Panc1 (cell line): ENCODE measurements at regions not wholly inside any gene's neighbourhood (a gene's known extent, or its start where the extent isn't known, plus 50 kb on each side); places are given as distances from the start of the nearest gene placed in this dataset.
"Not testable (repeated sequence)": the region's sequence is repeated elsewhere in the genome, so short reads cannot be mapped to it uniquely, and the experiment has no call there.

Experiments
- ATAC-seq: fragments of 200-7000 bp; cut with Tn5 transposase; 2 replicates; pipeline ENCODE4 v1.9.1; 2020; ENCODE audit warnings: mild to moderate bottlenecking, moderate library complexity
- BruUV-seq: library from RNA; stranded (reverse); fragments of 400-500 nt; replicated peaks from 2 replicates; lab custom pipeline; 2021; lab: Mats Ljungman, UMichigan
- CTCF ChIA-PET: fragments of 300-600 bp; sonication (Branson Sonifier 250); formaldehyde crosslinking; loops from one replicate; lab custom pipeline; 2022; ENCODE audit warnings: antibody characterized with exemption; lab: Charles Lee
- POLR2A ChIA-PET: fragments of 300-600 bp; sonication (Branson Sonifier 250); formaldehyde crosslinking; loops from one replicate; lab custom pipeline; 2022; ENCODE audit warnings: antibody characterized with exemption; lab: Charles Lee
- DNase-seq: peaks from one replicate; pipeline ENCODE4 v3.0.0-alpha.2; 2010; ENCODE audit warnings: low read depth, low spot score
- H3K27ac ChIP-seq: 2 replicates; pipeline ENCODE4 v1.5.1; 2011; ENCODE audit warnings: mild to moderate bottlenecking, low read length, inconsistent platforms
- H3K27me3 ChIP-seq: fragments of 200-500 bp; sonication (Bioruptor generic); 2 replicates; pipeline ENCODE4 v1.6.0; 2014; ENCODE audit warnings: low read length, inconsistent platforms; ENCODE audit not compliant: control insufficient read depth, insufficient read depth
- H3K36me3 ChIP-seq: fragments of 200-500 bp; sonication (Bioruptor generic); 2 replicates; pipeline ENCODE4 v1.5.1; 2014; ENCODE audit warnings: inconsistent platforms, mild to moderate bottlenecking, low read length, moderate library complexity; ENCODE audit not compliant: control insufficient read depth, insufficient read depth
- H3K4me1 ChIP-seq: 2 replicates; pipeline ENCODE4 v1.5.1; 2011; ENCODE audit warnings: inconsistent platforms, mild to moderate bottlenecking, low read length, moderate library complexity; ENCODE audit not compliant: control insufficient read depth, insufficient read depth
- H3K4me3 ChIP-seq, 2 experiments: 2 replicates each; pipeline ENCODE4 v1.5.1; 2011 to 2012; ENCODE audit warnings: low read depth in 2 of 2, low read length in 2 of 2, mild to moderate bottlenecking in 2 of 2, inconsistent platforms in 1 of 2, moderate library complexity in 1 of 2
- H3K9me3 ChIP-seq: fragments of 200-500 bp; sonication (Bioruptor generic); 2 replicates; pipeline ENCODE4 v1.5.1; 2014; ENCODE audit warnings: low read depth, mild to moderate bottlenecking, inconsistent platforms, low read length, moderate library complexity; ENCODE audit not compliant: control insufficient read depth, insufficient read depth
- CTCF ChIP-seq: fragments of 450-650 bp; IDR thresholded peaks from 2 replicates; pipeline ENCODE4 v1.5.1; 2017; ENCODE audit warnings: mild to moderate bottlenecking
- POLR2AphosphoS5 ChIP-seq: IDR thresholded peaks from 2 replicates; pipeline ENCODE4 v1.6.1; 2012; ENCODE audit warnings: mild to moderate bottlenecking, low read depth, low read length, moderate library complexity
- REST ChIP-seq, 2 experiments: IDR thresholded peaks; 2 replicates each; pipeline ENCODE4 v1.6.1; 2011 to 2012; ENCODE audit warnings: low read depth in 2 of 2, control low read depth in 1 of 2, low read length in 1 of 2, mild to moderate bottlenecking in 1 of 2, moderate library complexity in 1 of 2; ENCODE audit not compliant: insufficient read depth in 1 of 2
- SIN3A ChIP-seq: IDR thresholded peaks from 2 replicates; pipeline ENCODE4 v1.6.1; 2012; ENCODE audit warnings: low read depth, mild to moderate bottlenecking, low read length, moderate library complexity, borderline replicate concordance; ENCODE audit not compliant: insufficient read depth
- TCF7L2 ChIP-seq: IDR thresholded peaks from 2 replicates; pipeline ENCODE4 v1.6.1; 2011; ENCODE audit warnings: mild to moderate bottlenecking, low read depth, low read length, inconsistent platforms
- in situ Hi-C: cut with HindIII; loops from 2 replicates; pipeline ENCODE4 v1.10.0; 2016; ENCODE audit warnings: low sequenced_read_pairs, low pct_unique_long_range_greater_than_20kb
- intact Hi-C: fragments of 100-400 bp; cut with micrococcal nuclease; formaldehyde crosslinking; loops from one replicate; pipeline ENCODE4 v1.10.0; 2022; ENCODE audit not compliant: unreplicated experiment

- in situ Hi-C loops = no loop called here
- intact Hi-C loops = no loop called here
- H3K36me3 ChIP-seq = no peaks in the 10 kb centered on the region
- TF ChIP-seq REST (IDR thresholded peaks at IDR 0.05; ENCODE audit: insufficient read depth in 1 of 2, low read depth in 2 of 2, low read length in 1 of 2) (no peak), TCF7L2 (no peak), POLR2AphosphoS5 (no peak), SIN3A (no peak), CTCF (no peak)
- CTCF ChIA-PET = no interaction called here
- no peak overlapping the region for H3K27ac ChIP-seq
- no peaks in the 10 kb centered on the region for H3K27me3 ChIP-seq
- ATAC-seq = no peak
- no peak overlapping the region for H3K4me3 ChIP-seq
- no peaks in the 10 kb centered on the region for H3K9me3 ChIP-seq
- no TSS peak for BruUV-seq
- no peak for DNase-seq
- POLR2A ChIA-PET = no interaction called here
- no peaks in the 10 kb centered on the region for H3K4me1 ChIP-seq
Measured at GRCh38 chr13:81551036-81551435, 1210.1 kb upstream of the SPRY2 start.

GRCh38 chr13:81546294-81546693 lies 1205.4 kb upstream of the SPRY2 start:
- H3K4me3 ChIP-seq, DNase-seq, ATAC-seq, POLR2A ChIA-PET, H3K27me3 ChIP-seq, BruUV-seq, intact Hi-C loops, CTCF ChIA-PET, H3K9me3 ChIP-seq, H3K36me3 ChIP-seq, H3K4me1 ChIP-seq, in situ Hi-C loops, H3K27ac ChIP-seq: not testable (repeated sequence)

GRCh38 chr13:81540777-81541176 lies 1199.9 kb upstream of the SPRY2 start:
- TF ChIP-seq CTCF (peak; percentile 17; the same call in 1 of the 2 replicates), TCF7L2 (no peak)
- no peak for ATAC-seq
- Histone ChIP-seq H3K36me3 (no peaks in the 10 kb centered on the region), H3K9me3 (no peaks in the 10 kb centered on the region), H3K4me3 (no peak overlapping the region), H3K27ac (no peak overlapping the region), H3K27me3 (no peaks in the 10 kb centered on the region), H3K4me1 (no peaks in the 10 kb centered on the region)
- ChIA-PET POLR2A (no interaction called here), CTCF (no interaction called here)
- intact Hi-C loops (no loop called here), in situ Hi-C loops (no loop called here)
- BruUV-seq = no TSS peak
- DNase-seq = no peak
